NB4 (cell line): ENCODE measurements at regions not wholly inside any gene's neighbourhood (a gene's known extent, or its start where the extent isn't known, plus 50 kb on each side); places are given as distances from the start of the nearest gene placed in this dataset.

Experiments used
- POLR2A ChIP-seq: IDR thresholded peaks from 2 replicates; pipeline ENCODE4 v1.6.1; 2011; ENCODE audit warnings: mild to moderate bottlenecking; ENCODE audit not compliant: insufficient read length; ENCODE audit errors: extremely low read depth
- TF ChIP-seq, protein P1 (sequence below): IDR thresholded peaks from one replicate; pipeline ENCODE4 v1.5.1; 2012; ENCODE audit warnings: low read depth, low read length
- TF ChIP-seq, protein P2 (sequence below): IDR thresholded peaks from 2 replicates; pipeline ENCODE4 v1.6.1; 2011; ENCODE audit warnings: low read depth, low read length

DNA sequence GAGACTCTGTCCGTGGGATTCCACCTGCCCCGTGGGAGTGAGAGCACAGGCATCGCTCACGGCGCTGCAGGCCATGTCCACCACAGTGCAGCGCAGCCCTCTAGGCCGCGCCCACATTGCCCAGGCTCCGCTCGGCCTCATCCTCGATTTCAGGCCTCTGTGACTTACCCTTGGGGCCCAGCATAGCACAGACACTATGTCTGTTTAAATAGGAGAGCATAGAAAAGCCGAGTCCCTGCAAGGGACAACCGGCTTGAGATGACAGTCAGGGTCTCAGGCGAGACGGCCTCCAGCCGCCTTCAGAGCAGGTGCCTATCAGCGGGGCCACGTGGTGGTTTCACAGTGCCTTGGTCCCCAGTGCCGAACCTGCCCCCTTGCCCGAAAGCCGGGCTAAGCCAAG, 56.9 kb upstream of the POFUT2 start:
- TF ChIP-seq, protein P1, sequence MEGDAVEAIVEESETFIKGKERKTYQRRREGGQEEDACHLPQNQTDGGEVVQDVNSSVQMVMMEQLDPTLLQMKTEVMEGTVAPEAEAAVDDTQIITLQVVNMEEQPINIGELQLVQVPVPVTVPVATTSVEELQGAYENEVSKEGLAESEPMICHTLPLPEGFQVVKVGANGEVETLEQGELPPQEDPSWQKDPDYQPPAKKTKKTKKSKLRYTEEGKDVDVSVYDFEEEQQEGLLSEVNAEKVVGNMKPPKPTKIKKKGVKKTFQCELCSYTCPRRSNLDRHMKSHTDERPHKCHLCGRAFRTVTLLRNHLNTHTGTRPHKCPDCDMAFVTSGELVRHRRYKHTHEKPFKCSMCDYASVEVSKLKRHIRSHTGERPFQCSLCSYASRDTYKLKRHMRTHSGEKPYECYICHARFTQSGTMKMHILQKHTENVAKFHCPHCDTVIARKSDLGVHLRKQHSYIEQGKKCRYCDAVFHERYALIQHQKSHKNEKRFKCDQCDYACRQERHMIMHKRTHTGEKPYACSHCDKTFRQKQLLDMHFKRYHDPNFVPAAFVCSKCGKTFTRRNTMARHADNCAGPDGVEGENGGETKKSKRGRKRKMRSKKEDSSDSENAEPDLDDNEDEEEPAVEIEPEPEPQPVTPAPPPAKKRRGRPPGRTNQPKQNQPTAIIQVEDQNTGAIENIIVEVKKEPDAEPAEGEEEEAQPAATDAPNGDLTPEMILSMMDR: no peak
- no peak for TF ChIP-seq POLR2A
- TF ChIP-seq, protein P2, sequence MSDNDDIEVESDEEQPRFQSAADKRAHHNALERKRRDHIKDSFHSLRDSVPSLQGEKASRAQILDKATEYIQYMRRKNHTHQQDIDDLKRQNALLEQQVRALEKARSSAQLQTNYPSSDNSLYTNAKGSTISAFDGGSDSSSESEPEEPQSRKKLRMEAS: no peak
